HG03342 (cell line): ENCODE measurements at regions not wholly inside any gene's neighbourhood (a gene's known extent, or its start where the extent isn't known, plus 50 kb on each side); places are given as distances from the start of the nearest gene placed in this dataset.
"Not testable (repeated sequence)": the region's sequence is repeated elsewhere in the genome, so short reads cannot be mapped to it uniquely, and the experiment has no call there.

ENCODE experiments used
- ATAC-seq: cut with Tn5 transposase; IDR thresholded peaks from one replicate; pipeline ENCODE4 v1.9.1; 2021; ENCODE audit warnings: mild to moderate bottlenecking, moderate library complexity; ENCODE audit not compliant: unreplicated experiment

- ATAC-seq, result no peak
Measured at GRCh38 chr4:94141001-94141400, 66.7 kb upstream of the SMARCAD1 start.

- not testable (repeated sequence) for ATAC-seq
Measured at GRCh38 chr4:94148052-94148451, 59.6 kb upstream of the SMARCAD1 start.

GRCh38 chr4:94152466-94152865, 55.2 kb upstream of the SMARCAD1 start:
- ATAC-seq, result no peak

GRCh38 chr4:94155404-94155803, 52.3 kb upstream of the SMARCAD1 start:
- ATAC-seq, result not testable (repeated sequence)

GRCh38 chr4:94156826-94157225, 50.8 kb upstream of the SMARCAD1 start:
- no peak for ATAC-seq
